PFSK-1 (cell line): ENCODE measurements at regions not wholly inside any gene's neighbourhood (a gene's known extent, or its start where the extent isn't known, plus 50 kb on each side); places are given as distances from the start of the nearest gene placed in this dataset.

Experiments used
- FOXP2 ChIP-seq: optimal IDR thresholded peaks from 2 replicates; pipeline ENCODE3; 2011; ENCODE audit warnings: borderline replicate concordance, control low read depth, inconsistent platforms; ENCODE audit not compliant: insufficient read depth; ENCODE audit errors: extremely low read length, extremely low read depth
- POLR2AphosphoS5 ChIP-seq: IDR thresholded peaks from 2 replicates; pipeline ENCODE4 v1.6.1; 2012; ENCODE audit warnings: low read depth, mild to moderate bottlenecking, control low read depth, low read length, moderate library complexity
- SIN3A ChIP-seq: IDR thresholded peaks from 2 replicates; pipeline ENCODE4 v1.6.1; 2012; ENCODE audit warnings: mild to moderate bottlenecking, low read length, moderate library complexity, borderline replicate concordance; ENCODE audit not compliant: insufficient read depth
- TAF1 ChIP-seq: IDR thresholded peaks from 2 replicates; pipeline ENCODE4 v1.6.1; 2012; ENCODE audit warnings: low read length, control low read depth, borderline replicate concordance; ENCODE audit not compliant: insufficient read depth
- TF ChIP-seq, protein P1 (sequence below), 2 experiments: IDR thresholded peaks; 2 replicates each; pipeline versions ENCODE4 v1.6.1 to v1.8.0; 2011 to 2012; ENCODE audit warnings: low read depth in 2 of 2, low read length in 2 of 2, control low read depth in 1 of 2, inconsistent platforms in 1 of 2, mild to moderate bottlenecking in 1 of 2, moderate library complexity in 1 of 2; ENCODE audit not compliant: insufficient read depth in 1 of 2

DNA sequence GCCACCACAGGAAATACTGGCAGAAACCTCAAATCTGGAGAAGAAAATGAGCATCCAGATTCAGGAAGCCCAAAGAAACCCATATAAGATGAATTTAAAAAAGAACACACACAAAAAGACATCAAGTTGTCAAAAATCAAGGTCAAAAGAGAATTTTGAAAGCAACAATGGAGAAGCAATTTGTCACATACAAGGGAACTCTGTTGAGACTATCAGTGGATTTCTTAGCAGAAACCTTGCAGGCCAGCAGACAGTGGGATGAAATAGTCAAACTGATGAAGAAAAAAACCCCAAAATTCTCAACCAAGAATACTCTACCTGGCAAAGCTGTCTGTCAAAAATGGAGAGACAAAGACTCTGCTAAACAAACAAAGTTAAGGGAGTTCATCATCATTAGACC lies 272.6 kb downstream of the ADCYAP1 start:
- no peak for TF ChIP-seq FOXP2
- TF ChIP-seq POLR2AphosphoS5, result no peak
- no peak for TF ChIP-seq TAF1
- TF ChIP-seq SIN3A, result no peak

DNA sequence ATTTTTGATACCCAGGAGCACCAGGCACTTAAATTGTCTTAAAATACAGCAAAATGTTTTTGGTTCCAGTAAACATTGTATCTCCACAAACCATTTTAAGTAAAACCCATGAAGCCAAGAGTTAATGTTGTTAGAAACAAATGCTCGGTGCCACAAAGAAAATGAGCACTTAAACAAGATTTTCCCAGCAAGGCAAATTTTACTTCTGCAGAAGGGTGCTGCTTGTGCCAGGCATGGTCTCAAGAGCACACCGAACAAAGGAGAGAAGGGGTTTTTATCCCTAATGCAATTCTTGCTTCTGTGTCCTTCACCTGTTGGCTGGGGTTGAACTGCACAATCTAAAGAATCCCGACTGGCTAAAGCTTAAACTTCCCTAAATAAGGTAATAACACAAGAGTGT lies 286.7 kb downstream of the ADCYAP1 start:
- TF ChIP-seq FOXP2, result no peak
- TF ChIP-seq, protein P1, sequence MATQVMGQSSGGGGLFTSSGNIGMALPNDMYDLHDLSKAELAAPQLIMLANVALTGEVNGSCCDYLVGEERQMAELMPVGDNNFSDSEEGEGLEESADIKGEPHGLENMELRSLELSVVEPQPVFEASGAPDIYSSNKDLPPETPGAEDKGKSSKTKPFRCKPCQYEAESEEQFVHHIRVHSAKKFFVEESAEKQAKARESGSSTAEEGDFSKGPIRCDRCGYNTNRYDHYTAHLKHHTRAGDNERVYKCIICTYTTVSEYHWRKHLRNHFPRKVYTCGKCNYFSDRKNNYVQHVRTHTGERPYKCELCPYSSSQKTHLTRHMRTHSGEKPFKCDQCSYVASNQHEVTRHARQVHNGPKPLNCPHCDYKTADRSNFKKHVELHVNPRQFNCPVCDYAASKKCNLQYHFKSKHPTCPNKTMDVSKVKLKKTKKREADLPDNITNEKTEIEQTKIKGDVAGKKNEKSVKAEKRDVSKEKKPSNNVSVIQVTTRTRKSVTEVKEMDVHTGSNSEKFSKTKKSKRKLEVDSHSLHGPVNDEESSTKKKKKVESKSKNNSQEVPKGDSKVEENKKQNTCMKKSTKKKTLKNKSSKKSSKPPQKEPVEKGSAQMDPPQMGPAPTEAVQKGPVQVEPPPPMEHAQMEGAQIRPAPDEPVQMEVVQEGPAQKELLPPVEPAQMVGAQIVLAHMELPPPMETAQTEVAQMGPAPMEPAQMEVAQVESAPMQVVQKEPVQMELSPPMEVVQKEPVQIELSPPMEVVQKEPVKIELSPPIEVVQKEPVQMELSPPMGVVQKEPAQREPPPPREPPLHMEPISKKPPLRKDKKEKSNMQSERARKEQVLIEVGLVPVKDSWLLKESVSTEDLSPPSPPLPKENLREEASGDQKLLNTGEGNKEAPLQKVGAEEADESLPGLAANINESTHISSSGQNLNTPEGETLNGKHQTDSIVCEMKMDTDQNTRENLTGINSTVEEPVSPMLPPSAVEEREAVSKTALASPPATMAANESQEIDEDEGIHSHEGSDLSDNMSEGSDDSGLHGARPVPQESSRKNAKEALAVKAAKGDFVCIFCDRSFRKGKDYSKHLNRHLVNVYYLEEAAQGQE (IDR thresholded peaks at IDR 0.05; ENCODE audit: insufficient read depth in 1 of 2, low read depth in 2 of 2, low read length in 2 of 2), result no peak
- no peak for TF ChIP-seq SIN3A
- TF ChIP-seq POLR2AphosphoS5, result no peak
- TF ChIP-seq TAF1, result no peak

DNA sequence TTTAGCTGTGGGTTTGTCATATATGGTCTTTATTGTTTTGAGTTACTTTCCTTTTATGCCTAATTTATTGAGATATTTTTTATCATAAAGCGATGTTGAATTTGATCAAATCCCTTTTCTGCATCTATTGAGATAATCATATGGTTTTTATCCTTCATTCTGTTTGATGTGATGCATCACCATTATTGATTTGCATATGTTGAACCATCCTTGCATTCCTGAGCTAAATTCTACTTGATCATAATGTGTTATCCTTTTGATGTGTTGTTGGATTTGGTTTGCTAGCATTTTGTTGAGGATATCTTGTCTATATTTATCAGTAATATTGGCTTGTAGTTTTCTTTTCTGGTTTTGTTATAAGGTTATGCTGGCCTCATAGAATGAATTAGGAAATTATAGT lies 308.5 kb downstream of the ADCYAP1 start:
- TF ChIP-seq SIN3A (no peak), TAF1 (no peak), POLR2AphosphoS5 (no peak), FOXP2 (no peak)
- TF ChIP-seq, protein P1 (IDR thresholded peaks at IDR 0.05; ENCODE audit: insufficient read depth in 1 of 2, low read depth in 2 of 2, low read length in 2 of 2), result no peak

DNA sequence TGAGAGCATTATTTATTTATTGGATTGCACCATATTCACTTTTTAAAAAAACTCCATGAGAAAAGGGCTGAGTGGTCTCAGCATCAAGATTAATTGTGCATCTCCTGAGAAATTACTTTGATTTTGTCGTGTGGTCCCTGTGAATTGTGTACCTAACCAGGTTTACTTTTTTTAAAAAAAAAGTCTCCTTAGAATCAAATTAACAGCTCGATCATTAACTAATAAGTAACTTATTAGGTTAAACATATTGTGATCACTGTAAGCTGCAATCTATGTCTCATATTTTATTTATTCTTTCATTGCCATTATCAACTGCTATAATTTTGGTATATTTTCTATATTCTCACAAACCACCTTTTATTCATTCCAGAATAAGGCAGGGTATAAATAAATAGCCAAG lies 318.2 kb downstream of the ADCYAP1 start:
- TF ChIP-seq POLR2AphosphoS5, result no peak

DNA sequence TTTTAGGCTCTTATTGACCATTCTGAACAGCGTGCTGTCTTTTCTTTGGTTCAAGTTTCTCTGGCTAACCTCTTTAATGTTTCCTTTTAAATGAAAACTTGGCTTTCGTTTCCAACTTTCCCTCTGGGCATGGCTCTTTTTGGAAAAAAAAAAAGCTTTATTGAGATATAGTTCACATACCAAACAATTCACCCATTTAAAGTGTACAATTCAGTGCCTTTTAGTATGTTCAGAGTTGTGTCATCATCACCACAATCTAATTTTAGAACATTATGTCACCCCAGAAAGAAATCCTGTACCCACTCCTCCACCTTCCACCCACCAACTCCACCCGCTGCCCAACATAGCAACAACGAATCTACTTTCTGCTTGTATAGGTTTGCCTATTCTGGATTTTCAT lies 322.4 kb downstream of the ADCYAP1 start:
- TF ChIP-seq, protein P1 (IDR thresholded peaks at IDR 0.05; ENCODE audit: insufficient read depth in 1 of 2, low read depth in 2 of 2, low read length in 2 of 2), result no peak
- TF ChIP-seq POLR2AphosphoS5 (no peak), SIN3A (no peak), TAF1 (no peak), FOXP2 (no peak)

DNA sequence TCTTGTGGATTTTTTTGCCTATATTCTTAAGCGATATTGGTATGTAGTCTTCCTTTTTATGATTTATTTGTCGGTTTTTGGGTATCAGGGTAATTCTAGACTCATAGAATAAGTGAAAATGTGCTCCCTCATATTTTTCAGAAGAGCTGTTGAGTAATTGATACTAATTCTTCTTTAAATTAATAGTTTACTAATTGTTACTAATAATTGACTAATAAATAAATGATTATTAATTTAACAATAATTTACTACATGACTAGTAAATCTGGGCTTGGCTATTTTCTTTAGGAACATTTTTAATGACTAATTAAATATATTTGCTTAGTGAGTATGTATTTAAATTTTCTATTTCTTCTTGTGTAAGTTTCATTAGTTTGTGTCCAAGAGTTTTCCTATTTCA lies 325.0 kb downstream of the ADCYAP1 start:
- no peak for TF ChIP-seq FOXP2

DNA sequence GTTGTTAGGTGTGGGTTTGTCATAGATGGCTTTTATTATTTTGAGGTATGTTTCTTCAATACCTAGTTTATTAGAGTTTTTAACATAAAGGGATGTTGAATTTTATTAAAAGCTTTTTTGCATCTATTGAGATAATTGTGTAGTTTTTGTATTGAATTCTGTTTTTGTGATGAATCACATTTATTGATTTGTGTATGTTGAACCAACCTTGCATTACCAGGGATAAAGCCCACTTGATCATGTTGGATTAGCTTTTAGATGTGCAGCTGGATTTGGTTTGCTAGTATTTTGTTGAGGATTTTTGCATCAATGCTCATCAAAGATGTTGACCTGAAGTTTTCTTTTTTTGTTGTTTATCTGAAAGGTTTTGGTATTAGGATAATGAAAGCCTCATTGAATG lies 328.2 kb downstream of the ADCYAP1 start:
- TF ChIP-seq, protein P1 (IDR thresholded peaks at IDR 0.05; ENCODE audit: insufficient read depth in 1 of 2, low read depth in 2 of 2, low read length in 2 of 2), result no peak
- TF ChIP-seq FOXP2 (no peak), SIN3A (no peak), TAF1 (no peak), POLR2AphosphoS5 (no peak)
